ENCODE measurements at regions not wholly inside any gene's neighbourhood (a gene's known extent, or its start where the extent isn't known, plus 50 kb on each side); places are given as distances from the start of the nearest gene placed in this dataset. TPM values are rescaled to one million over a fixed set of nuclear protein-coding genes. Genes with fewer than 3 reads are reported as not detected.

DNA sequence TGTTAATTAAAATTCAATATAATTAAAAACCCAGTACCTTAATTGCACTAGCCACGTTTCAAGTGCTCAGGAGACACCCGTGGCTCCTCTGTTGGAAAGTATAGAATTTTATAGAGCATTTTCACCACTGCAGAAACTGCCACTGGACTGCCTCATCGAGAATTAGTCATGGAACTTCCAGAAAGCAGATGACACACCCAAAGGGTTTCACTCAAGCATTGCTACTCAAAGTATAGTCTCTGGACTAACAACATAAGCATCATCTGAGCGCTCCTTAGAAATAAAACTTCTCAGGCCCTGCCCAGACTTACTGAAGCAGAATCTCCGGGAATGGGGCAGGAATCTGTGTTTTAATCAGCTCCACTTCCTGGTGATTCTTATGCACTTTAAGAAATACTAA, 63.5 kb upstream of the GPR139 start:
- Histone ChIP-seq H3K27me3 (no peaks in the 10 kb centered on the region), H3K36me3 (no peaks in the 10 kb centered on the region), H3K27ac (no peak overlapping the region), H3K4me3 (no peak overlapping the region), H3K9me3 (no peaks in the 10 kb centered on the region), H3K4me1 (ENCODE audit: insufficient read depth) (no peaks in the 10 kb centered on the region)
- TF ChIP-seq, protein P1, sequence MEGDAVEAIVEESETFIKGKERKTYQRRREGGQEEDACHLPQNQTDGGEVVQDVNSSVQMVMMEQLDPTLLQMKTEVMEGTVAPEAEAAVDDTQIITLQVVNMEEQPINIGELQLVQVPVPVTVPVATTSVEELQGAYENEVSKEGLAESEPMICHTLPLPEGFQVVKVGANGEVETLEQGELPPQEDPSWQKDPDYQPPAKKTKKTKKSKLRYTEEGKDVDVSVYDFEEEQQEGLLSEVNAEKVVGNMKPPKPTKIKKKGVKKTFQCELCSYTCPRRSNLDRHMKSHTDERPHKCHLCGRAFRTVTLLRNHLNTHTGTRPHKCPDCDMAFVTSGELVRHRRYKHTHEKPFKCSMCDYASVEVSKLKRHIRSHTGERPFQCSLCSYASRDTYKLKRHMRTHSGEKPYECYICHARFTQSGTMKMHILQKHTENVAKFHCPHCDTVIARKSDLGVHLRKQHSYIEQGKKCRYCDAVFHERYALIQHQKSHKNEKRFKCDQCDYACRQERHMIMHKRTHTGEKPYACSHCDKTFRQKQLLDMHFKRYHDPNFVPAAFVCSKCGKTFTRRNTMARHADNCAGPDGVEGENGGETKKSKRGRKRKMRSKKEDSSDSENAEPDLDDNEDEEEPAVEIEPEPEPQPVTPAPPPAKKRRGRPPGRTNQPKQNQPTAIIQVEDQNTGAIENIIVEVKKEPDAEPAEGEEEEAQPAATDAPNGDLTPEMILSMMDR (IDR thresholded peaks at IDR 0.05): no peak
- TF ChIP-seq POLR2A (IDR thresholded peaks at IDR 0.05): no peak
- no peak for TF ChIP-seq EP300 (IDR thresholded peaks at IDR 0.05)
- no peak for DNase-seq
- WGBS, 3 donors: 65 to 76% (median 66%) methylated on average over 5 of the region's 5 CpGs
- intact Hi-C loops (cut with DNase I): no loop called here

DNA sequence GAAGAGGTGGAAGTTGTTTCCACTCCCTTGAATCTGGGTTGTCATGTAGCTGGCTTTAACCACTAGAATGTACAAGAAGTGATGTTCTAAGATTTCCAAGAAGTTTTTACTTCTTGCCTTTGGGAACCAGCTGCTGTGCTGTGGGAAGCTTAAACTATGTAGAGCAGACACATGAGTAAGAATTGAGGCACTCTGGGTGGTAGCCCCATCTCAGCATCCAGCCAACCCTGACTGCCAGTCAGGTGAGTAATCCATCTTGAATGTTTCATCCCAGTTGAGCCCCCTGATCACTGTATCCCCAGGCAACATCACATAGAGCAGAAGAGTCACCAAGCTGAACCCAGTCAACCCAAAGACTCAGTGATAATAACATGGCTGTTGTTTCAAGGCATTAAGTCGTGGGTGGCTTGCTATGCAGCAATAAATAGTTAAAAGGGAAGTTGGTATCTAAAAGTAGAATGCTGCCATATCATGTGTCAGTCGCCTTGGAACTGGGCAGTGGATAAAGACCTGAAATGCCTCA, 62.8 kb upstream of the GPR139 start:
- 53 to 64% (median 57%) methylated on average over 2 of the region's 2 CpGs for WGBS, 3 donors
- DNase-seq: no peak
- no peak overlapping the region for H3K4me3 ChIP-seq
- H3K27me3 ChIP-seq: no peaks in the 10 kb centered on the region
- H3K36me3 ChIP-seq: no peaks in the 10 kb centered on the region
- no peak overlapping the region for H3K27ac ChIP-seq
- intact Hi-C loops (cut with DNase I): no loop called here
- no peaks in the 10 kb centered on the region for H3K9me3 ChIP-seq
- TF ChIP-seq, protein P1 (IDR thresholded peaks at IDR 0.05): no peak
- no peak for TF ChIP-seq EP300 (IDR thresholded peaks at IDR 0.05)
- no peak for TF ChIP-seq POLR2A (IDR thresholded peaks at IDR 0.05)
- H3K4me1 ChIP-seq (ENCODE audit: insufficient read depth): no peaks in the 10 kb centered on the region

DNA sequence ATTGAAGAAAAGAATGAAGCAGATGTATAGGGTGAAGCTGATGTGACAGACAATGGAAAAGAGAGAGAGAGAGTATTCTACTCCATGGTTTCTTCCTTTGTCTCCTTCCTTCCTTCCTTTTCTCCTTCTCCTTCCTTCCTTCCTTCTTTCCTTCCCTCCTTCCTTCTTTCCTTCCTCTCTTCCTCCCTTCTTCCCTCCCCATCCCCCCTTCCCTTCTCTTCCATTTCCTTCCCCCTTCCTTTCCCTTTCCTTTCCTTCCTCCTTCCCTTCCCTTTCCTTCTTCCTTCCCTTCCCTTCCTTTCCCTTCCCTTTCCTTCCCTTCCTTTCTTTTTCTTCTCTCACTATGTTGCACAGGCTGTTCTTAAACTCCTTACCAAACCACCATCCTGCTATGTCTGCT, 55.7 kb upstream of the GPR139 start:
- Histone ChIP-seq H3K27me3 (no peaks in the 10 kb centered on the region), H3K27ac (no peak overlapping the region), H3K4me1 (ENCODE audit: insufficient read depth) (no peaks in the 10 kb centered on the region), H3K4me3 (no peak overlapping the region), H3K36me3 (no peaks in the 10 kb centered on the region), H3K9me3 (no peaks in the 10 kb centered on the region)
- DNase-seq: no peak
- intact Hi-C loops (cut with DNase I): no loop called here
- no peak for TF ChIP-seq POLR2A (IDR thresholded peaks at IDR 0.05)
- no peak for TF ChIP-seq EP300 (IDR thresholded peaks at IDR 0.05)
- TF ChIP-seq, protein P1 (IDR thresholded peaks at IDR 0.05): no peak

Small RNA genes lying in the stretch of these regions (small RNA-seq; reads per million reads assigned to genes)
- not detected for gene SNRPEP3

Data from ovary (tissue), 7 donors.